GM19397 (cell line): ENCODE measurements at regions not wholly inside any gene's neighbourhood (a gene's known extent, or its start where the extent isn't known, plus 50 kb on each side); places are given as distances from the start of the nearest gene placed in this dataset.

Experiments
- ATAC-seq: cut with Tn5 transposase; IDR thresholded peaks from one replicate; pipeline ENCODE4 v1.9.1; 2021; ENCODE audit warnings: mild to moderate bottlenecking, moderate library complexity; ENCODE audit not compliant: unreplicated experiment

- ATAC-seq: no peak
Observed at GRCh38 chr13:89749888-89750287, 1597.6 kb upstream of the MIR17HG start.

- ATAC-seq: no peak
Observed at GRCh38 chr13:89750371-89750770, 1597.1 kb upstream of the MIR17HG start.

- ATAC-seq: no peak
Observed at GRCh38 chr13:89751432-89751930, 1596.0 kb upstream of the MIR17HG start.

- no peak for ATAC-seq
Observed at GRCh38 chr13:89752394-89752793, 1595.1 kb upstream of the MIR17HG start.

- no peak for ATAC-seq
Observed at GRCh38 chr13:89755729-89756492, 1591.6 kb upstream of the MIR17HG start.

- no peak for ATAC-seq
Observed at GRCh38 chr13:89763005-89763404, 1584.5 kb upstream of the MIR17HG start.

GRCh38 chr13:89783221-89783755 is 1564.2 kb upstream of the MIR17HG start:
- ATAC-seq: no peak

GRCh38 chr13:89784161-89784809 is 1563.2 kb upstream of the MIR17HG start:
- no peak for ATAC-seq

GRCh38 chr13:89786531-89786930 is 1561.0 kb upstream of the MIR17HG start:
- ATAC-seq: no peak

GRCh38 chr13:89790696-89791095 is 1556.8 kb upstream of the MIR17HG start:
- ATAC-seq: no peak

GRCh38 chr13:89791971-89792630 is 1555.4 kb upstream of the MIR17HG start:
- ATAC-seq: no peak

GRCh38 chr13:89796196-89796595 is 1551.3 kb upstream of the MIR17HG start:
- ATAC-seq: no peak

- ATAC-seq: no peak
Observed at GRCh38 chr13:89803839-89804238, 1543.6 kb upstream of the MIR17HG start.

GRCh38 chr13:89806594-89806993 is 1540.9 kb upstream of the MIR17HG start:
- ATAC-seq: no peak

- no peak for ATAC-seq
Observed at GRCh38 chr13:89812856-89813255, 1534.6 kb upstream of the MIR17HG start.

- no peak for ATAC-seq
Observed at GRCh38 chr13:89816404-89816803, 1531.1 kb upstream of the MIR17HG start.

GRCh38 chr13:89822467-89822866 is 1525.0 kb upstream of the MIR17HG start:
- ATAC-seq: no peak

GRCh38 chr13:89827552-89827951 is 1519.9 kb upstream of the MIR17HG start:
- no peak for ATAC-seq

GRCh38 chr13:89828506-89828905 is 1519.0 kb upstream of the MIR17HG start:
- no peak for ATAC-seq

GRCh38 chr13:89831157-89831556 is 1516.3 kb upstream of the MIR17HG start:
- ATAC-seq: no peak

GRCh38 chr13:89832827-89833226 is 1514.7 kb upstream of the MIR17HG start:
- ATAC-seq: no peak

- no peak for ATAC-seq
Observed at GRCh38 chr13:89843621-89844020, 1503.9 kb upstream of the MIR17HG start.
